ENCODE measurements at regions not wholly inside any gene's neighbourhood (a gene's known extent, or its start where the extent isn't known, plus 50 kb on each side); places are given as distances from the start of the nearest gene placed in this dataset.

DNA sequence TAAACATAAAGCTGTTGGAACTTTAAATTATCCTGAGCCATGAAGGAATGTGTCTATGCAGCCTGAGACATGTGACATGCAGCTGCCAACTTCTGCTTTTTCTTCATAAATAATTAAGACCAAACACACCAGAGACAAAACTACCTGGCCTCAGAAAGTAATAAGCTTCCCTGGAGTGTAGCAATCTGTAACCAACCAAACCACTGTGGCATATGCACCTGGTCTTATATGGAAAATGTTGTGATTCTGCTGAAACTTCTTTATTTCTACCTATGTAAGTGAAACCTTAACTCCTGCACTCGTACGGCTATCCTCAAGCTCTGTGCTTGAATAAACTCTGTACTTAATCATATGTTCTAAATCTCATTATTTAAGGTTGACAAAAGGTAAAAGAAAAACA, 515.0 kb downstream of the TMEM182 start:
- TF ChIP-seq CTCF (conservative IDR thresholded peaks at IDR 0.05; ENCODE audit: low read depth, low read length) (no peak), EZH2 (IDR thresholded peaks at IDR 0.05; ENCODE audit: low read length, unreplicated experiment) (no peak), EZH2phosphoT487 (IDR thresholded peaks at IDR 0.05; ENCODE audit: borderline replicate concordance, low read length) (no peak)
